SH-SY5Y (cell line): ENCODE measurements at regions not wholly inside any gene's neighbourhood (a gene's known extent, or its start where the extent isn't known, plus 50 kb on each side); places are given as distances from the start of the nearest gene placed in this dataset.

Source experiments
- GATA2 ChIP-seq: IDR thresholded peaks from 2 replicates; pipeline ENCODE4 v1.6.1; 2011; ENCODE audit warnings: mild to moderate bottlenecking, low read depth, low read length
- GATA3 ChIP-seq: IDR thresholded peaks from 2 replicates; pipeline ENCODE4 v1.6.1; 2011; ENCODE audit warnings: low read depth, mild to moderate bottlenecking, low read length, moderate library complexity

- TF ChIP-seq GATA3 (no peak), GATA2 (no peak)
Measured at GRCh38 chr10:29229258-29229705, 59.6 kb upstream of the LYZL1 start.
